Caco-2 (cell line): ENCODE measurements at regions not wholly inside any gene's neighbourhood (a gene's known extent, or its start where the extent isn't known, plus 50 kb on each side); places are given as distances from the start of the nearest gene placed in this dataset.

Source experiments
- BruUV-seq: library from RNA; stranded (reverse); fragments of 400-500 nt; replicated peaks from 2 replicates; lab custom pipeline; 2021; lab: Mats Ljungman, UMichigan
- CTCF ChIA-PET: fragments of 300-600 bp; sonication (Branson Sonifier 250); formaldehyde crosslinking; loops from one replicate; lab custom pipeline; 2022; ENCODE audit warnings: antibody characterized with exemption; lab: Charles Lee
- POLR2A ChIA-PET: fragments of 300-600 bp; sonication (Branson Sonifier 250); formaldehyde crosslinking; loops from one replicate; lab custom pipeline; 2022; ENCODE audit warnings: antibody characterized with exemption; lab: Charles Lee
- DNase-seq, 2 experiments: peaks; one replicate each; pipeline versions ENCODE4 v3.0.0 to v3.0.0-alpha.2; 2020 to 2022
- H3K27me3 ChIP-seq: replicated peaks from 2 replicates; pipeline ENCODE4 v1.6.0; 2011; ENCODE audit warnings: low read length; ENCODE audit not compliant: control insufficient read depth, insufficient read depth
- H3K36me3 ChIP-seq: 2 replicates; pipeline ENCODE4 v1.5.1; 2011; ENCODE audit warnings: low read length; ENCODE audit not compliant: control insufficient read depth, insufficient read depth
- H3K4me1 ChIP-seq: fragments of 250-450 bp; sonication (Bioruptor Pico); 2 replicates; pipeline ENCODE4 v1.5.1; 2020; ENCODE audit warnings: mild to moderate bottlenecking
- H3K4me3 ChIP-seq: 2 replicates; pipeline ENCODE4 v1.5.1; 2011; ENCODE audit warnings: low read depth, mild to moderate bottlenecking, control low read depth, low read length
- H3K9me3 ChIP-seq: fragments of 250-450 bp; sonication (Bioruptor Pico); 2 replicates; pipeline ENCODE4 v1.5.1; 2020; ENCODE audit warnings: mild to moderate bottlenecking, moderate library complexity
- H3K27ac Mint-ChIP-seq: one replicate; pipeline ENCODE4 v1.8.0; 2022; ENCODE audit warnings: mixed read lengths; ENCODE audit not compliant: unreplicated experiment
- H3K27me3 Mint-ChIP-seq: one replicate; pipeline ENCODE4 v1.8.0; 2022; ENCODE audit warnings: mixed read lengths; ENCODE audit not compliant: insufficient read depth, unreplicated experiment
- H3K36me3 Mint-ChIP-seq: one replicate; pipeline ENCODE4 v1.8.0; 2022; ENCODE audit warnings: mild to moderate bottlenecking, mixed read lengths; ENCODE audit not compliant: insufficient read depth, unreplicated experiment
- H3K4me1 Mint-ChIP-seq: one replicate; pipeline ENCODE4 v1.8.0; 2022; ENCODE audit warnings: low read depth, mixed read lengths; ENCODE audit not compliant: unreplicated experiment
- H3K4me3 Mint-ChIP-seq: one replicate; pipeline ENCODE4 v1.8.0; 2022; ENCODE audit warnings: mild to moderate bottlenecking, moderate library complexity, mixed read lengths; ENCODE audit not compliant: unreplicated experiment
- H3K9me3 Mint-ChIP-seq: one replicate; pipeline ENCODE4 v1.8.0; 2022; ENCODE audit warnings: mixed read lengths; ENCODE audit not compliant: unreplicated experiment
- intact Hi-C: fragments of 100-400 bp; cut with micrococcal nuclease; formaldehyde crosslinking; loops from one replicate; pipeline ENCODE4 v1.10.0; 2022; ENCODE audit not compliant: unreplicated experiment
- TF ChIP-seq, protein P1 (sequence below), 2 experiments: fragments of 200-600 bp in 1 of 2; IDR thresholded peaks; 1 replicate in 1 of 2; 2 replicates in 1 of 2; pipeline versions ENCODE4 v1.5.1 to v1.8.0; 2011 to 2022; ENCODE audit warnings: antibody characterized with exemption in 1 of 2, control low read depth in 1 of 2, inconsistent platforms in 1 of 2, low read depth in 1 of 2, low read length in 1 of 2, mild to moderate bottlenecking in 1 of 2, moderate library complexity in 1 of 2; ENCODE audit not compliant: insufficient read depth in 1 of 2, severe bottlenecking in 1 of 2, unreplicated experiment in 1 of 2

DNA sequence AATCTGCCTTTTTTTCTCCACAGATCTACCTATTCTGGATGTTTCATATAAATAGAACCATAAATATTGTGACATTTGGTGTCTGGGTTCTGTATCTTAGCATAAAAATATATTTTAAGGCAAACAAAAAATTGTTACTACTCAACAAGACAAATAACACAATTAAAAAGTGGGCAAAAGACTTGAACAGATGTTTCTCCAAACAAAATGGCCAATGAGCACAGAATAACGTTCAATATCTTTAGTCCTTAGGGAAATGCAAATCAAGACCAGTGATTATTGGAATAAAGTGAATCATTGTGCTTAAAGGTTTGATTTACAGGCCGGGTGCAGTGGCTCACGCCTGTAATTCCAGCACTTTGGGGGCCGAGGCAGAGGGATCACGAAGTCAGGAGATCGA is 1331.3 kb downstream of the AACS start:
- POLR2A ChIA-PET = no interaction called here

DNA sequence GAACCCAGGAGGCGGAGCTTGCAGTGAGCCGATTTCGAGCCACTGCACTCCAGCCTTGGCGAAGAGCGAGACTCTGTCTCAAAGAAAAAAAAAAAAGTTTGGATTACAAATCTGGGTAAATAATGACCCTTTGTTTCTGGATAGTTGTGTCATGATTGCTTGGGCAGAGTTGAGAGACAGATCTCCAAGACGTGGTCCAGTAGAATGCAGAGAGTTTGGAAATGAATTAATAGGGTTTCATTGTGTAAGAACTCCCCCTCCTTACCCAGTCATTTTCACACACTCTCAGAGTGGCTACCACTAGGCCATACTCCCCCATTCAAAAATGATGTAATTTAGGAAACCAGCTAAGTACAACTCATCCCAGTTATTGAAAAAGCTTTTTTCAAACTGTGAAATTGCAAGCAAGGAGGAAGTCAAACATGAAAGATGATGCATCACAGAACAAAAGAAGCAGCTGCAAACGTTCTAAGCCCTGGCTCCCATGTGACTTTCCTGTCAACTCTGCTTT is 1331.9 kb downstream of the AACS start:
- no peaks in the 10 kb centered on the region for H3K36me3 ChIP-seq
- no peaks in the 10 kb centered on the region for H3K27me3 ChIP-seq
- BruUV-seq = no TSS peak
- no peak overlapping the region for H3K27ac Mint-ChIP-seq
- CTCF ChIA-PET = no interaction called here
- POLR2A ChIA-PET = no interaction called here
- no peak overlapping the region for H3K4me3 ChIP-seq
- no peak overlapping the region for H3K4me3 Mint-ChIP-seq
- TF ChIP-seq, protein P1, sequence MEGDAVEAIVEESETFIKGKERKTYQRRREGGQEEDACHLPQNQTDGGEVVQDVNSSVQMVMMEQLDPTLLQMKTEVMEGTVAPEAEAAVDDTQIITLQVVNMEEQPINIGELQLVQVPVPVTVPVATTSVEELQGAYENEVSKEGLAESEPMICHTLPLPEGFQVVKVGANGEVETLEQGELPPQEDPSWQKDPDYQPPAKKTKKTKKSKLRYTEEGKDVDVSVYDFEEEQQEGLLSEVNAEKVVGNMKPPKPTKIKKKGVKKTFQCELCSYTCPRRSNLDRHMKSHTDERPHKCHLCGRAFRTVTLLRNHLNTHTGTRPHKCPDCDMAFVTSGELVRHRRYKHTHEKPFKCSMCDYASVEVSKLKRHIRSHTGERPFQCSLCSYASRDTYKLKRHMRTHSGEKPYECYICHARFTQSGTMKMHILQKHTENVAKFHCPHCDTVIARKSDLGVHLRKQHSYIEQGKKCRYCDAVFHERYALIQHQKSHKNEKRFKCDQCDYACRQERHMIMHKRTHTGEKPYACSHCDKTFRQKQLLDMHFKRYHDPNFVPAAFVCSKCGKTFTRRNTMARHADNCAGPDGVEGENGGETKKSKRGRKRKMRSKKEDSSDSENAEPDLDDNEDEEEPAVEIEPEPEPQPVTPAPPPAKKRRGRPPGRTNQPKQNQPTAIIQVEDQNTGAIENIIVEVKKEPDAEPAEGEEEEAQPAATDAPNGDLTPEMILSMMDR (IDR thresholded peaks at IDR 0.05; ENCODE audit: insufficient read depth in 1 of 2, low read depth in 1 of 2, low read length in 1 of 2, severe bottlenecking in 1 of 2, unreplicated experiment in 1 of 2) = no peak
- no peaks in the 10 kb centered on the region for H3K4me1 Mint-ChIP-seq
- no peak for DNase-seq
- no peaks in the 10 kb centered on the region for H3K9me3 ChIP-seq
- H3K9me3 Mint-ChIP-seq = peaks cover 10% of the 10 kb centered on the region
- H3K36me3 Mint-ChIP-seq = no peaks in the 10 kb centered on the region
- no peaks in the 10 kb centered on the region for H3K4me1 ChIP-seq
- intact Hi-C loops = no loop called here
- peaks cover 2% of the 10 kb centered on the region for H3K27me3 Mint-ChIP-seq

More for the DNA sequence above, 1331.3 kb downstream of the AACS start:
- peaks cover 10% of the 10 kb centered on the region for H3K9me3 Mint-ChIP-seq
- no peaks in the 10 kb centered on the region for H3K36me3 Mint-ChIP-seq
- H3K27ac Mint-ChIP-seq = no peak overlapping the region
- H3K9me3 ChIP-seq = no peaks in the 10 kb centered on the region
- BruUV-seq = no TSS peak
- peaks cover 2% of the 10 kb centered on the region for H3K27me3 Mint-ChIP-seq
- H3K4me1 ChIP-seq = no peaks in the 10 kb centered on the region
- CTCF ChIA-PET = no interaction called here
- H3K4me1 Mint-ChIP-seq = no peaks in the 10 kb centered on the region
- H3K4me3 ChIP-seq = no peak overlapping the region
- DNase-seq = no peak
- no peaks in the 10 kb centered on the region for H3K36me3 ChIP-seq
- H3K27me3 ChIP-seq = no peaks in the 10 kb centered on the region
- intact Hi-C loops = no loop called here
- TF ChIP-seq, protein P1 (IDR thresholded peaks at IDR 0.05; ENCODE audit: insufficient read depth in 1 of 2, low read depth in 1 of 2, low read length in 1 of 2, severe bottlenecking in 1 of 2, unreplicated experiment in 1 of 2) = no peak
- H3K4me3 Mint-ChIP-seq = no peak overlapping the region

DNA sequence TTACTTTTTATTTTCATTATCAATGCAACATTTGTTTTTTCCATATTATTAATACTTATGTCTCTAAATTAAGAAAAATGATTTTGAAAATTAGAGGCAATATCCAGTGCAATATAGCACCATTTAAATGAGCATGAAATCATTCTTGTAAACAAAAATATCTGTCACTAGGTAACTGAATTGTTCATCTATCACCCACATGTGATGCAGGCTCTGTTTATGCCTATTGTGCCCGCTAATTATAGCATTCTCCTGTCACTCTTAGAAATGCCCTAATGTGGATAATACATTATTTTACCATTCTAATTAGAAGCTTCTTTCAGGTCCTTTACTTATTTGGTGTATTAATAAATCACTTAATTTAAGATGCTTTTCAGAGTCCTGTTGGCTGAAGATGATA is 1332.4 kb downstream of the AACS start:
- no peaks in the 10 kb centered on the region for H3K36me3 ChIP-seq
- no TSS peak for BruUV-seq
- H3K9me3 ChIP-seq = no peaks in the 10 kb centered on the region
- Mint-ChIP-seq H3K27ac (no peak overlapping the region), H3K4me3 (no peak overlapping the region), H3K9me3 (peaks cover 10% of the 10 kb centered on the region), H3K4me1 (no peaks in the 10 kb centered on the region), H3K27me3 (peaks cover 2% of the 10 kb centered on the region), H3K36me3 (no peaks in the 10 kb centered on the region)
- H3K4me1 ChIP-seq = no peaks in the 10 kb centered on the region
- TF ChIP-seq, protein P1 (IDR thresholded peaks at IDR 0.05; ENCODE audit: insufficient read depth in 1 of 2, low read depth in 1 of 2, low read length in 1 of 2, severe bottlenecking in 1 of 2, unreplicated experiment in 1 of 2) = no peak
- DNase-seq = no peak
- POLR2A ChIA-PET = no interaction called here
- H3K27me3 ChIP-seq = no peaks in the 10 kb centered on the region
- CTCF ChIA-PET = no interaction called here
- no peak overlapping the region for H3K4me3 ChIP-seq
- intact Hi-C loops = no loop called here
